Stomach (tissue), 8 donors: ENCODE measurements at regions not wholly inside any gene's neighbourhood (a gene's known extent, or its start where the extent isn't known, plus 50 kb on each side); places are given as distances from the start of the nearest gene placed in this dataset.

Experiments
- DNase-seq, 2 donors: peaks; one replicate each; pipeline versions ENCODE4 v3.0.0 to v3.0.0-alpha.2; 2013 to 2019
- H3K27ac ChIP-seq, 5 donors: fragments of 200-600 bp in 4 of 5; sonication (generic) in 4 of 5; one replicate each; pipeline ENCODE4 v1.5.1; 2013 to 2019; ENCODE audit warnings: mild to moderate bottlenecking in 1 of 5, moderate library complexity in 1 of 5
- H3K27me3 ChIP-seq, 3 donors: fragments of 200-600 bp; sonication (generic); one replicate each; pipeline ENCODE4 v1.5.1; 2017 to 2019; ENCODE audit warnings: mixed run types in 1 of 3
- H3K36me3 ChIP-seq, 4 donors: fragments of 200-600 bp; sonication (generic); 1 replicate in 3 of 4; 2 replicates in 1 of 4; pipeline ENCODE4 v1.5.1; 2016 to 2019
- H3K4me1 ChIP-seq, 4 donors: fragments of 200-600 bp; sonication (generic); one replicate each; pipeline ENCODE4 v1.5.1; 2016 to 2019
- H3K4me3 ChIP-seq, 4 donors: fragments of 200-600 bp; sonication (generic) in 3 of 4; one replicate each; pipeline ENCODE4 v1.5.1; 2016 to 2019; ENCODE audit warnings: mild to moderate bottlenecking in 1 of 4
- H3K9me3 ChIP-seq, 4 donors: fragments of 200-600 bp; sonication (generic); one replicate each; pipeline ENCODE4 v1.5.1; 2016 to 2019
- CTCF ChIP-seq, 7 experiments: fragments of 450-650 bp in 4 of 7; fragments of 200-600 bp in 3 of 7; sonication (generic) in 3 of 7; IDR thresholded peaks; one replicate each; pipeline ENCODE4 v1.5.1; 2016 to 2019; ENCODE audit warnings: antibody characterized with exemption in 7 of 7, control low read depth in 2 of 7, mild to moderate bottlenecking in 1 of 7
- EP300 ChIP-seq: sonication (generic); formaldehyde crosslinking; IDR thresholded peaks from one replicate; pipeline ENCODE4 v1.6.1; 2017; ENCODE audit warnings: antibody characterized with exemption
- POLR2A ChIP-seq, 4 donors: fragments of 450-650 bp; IDR thresholded peaks; one replicate each; pipeline ENCODE4 v1.6.1; 2016; ENCODE audit warnings: antibody characterized with exemption in 4 of 4, control low read depth in 2 of 4, mild to moderate bottlenecking in 1 of 4, moderate library complexity in 1 of 4
- POLR2AphosphoS5 ChIP-seq, 3 donors: sonication (generic); formaldehyde crosslinking; IDR thresholded peaks; one replicate each; pipeline ENCODE4 v1.6.1; 2016; ENCODE audit warnings: antibody characterized with exemption in 3 of 3
- WGBS, 5 donors: extraction: QIAGEN DNeasy Blood & Tissue Kit in 3 of 5; methylation state at CpG; one replicate each; pipeline versions ENCODE4 v1.1.5 to v1.1.7; 2013 to 2018; 5-methylcytosine and 5-hydroxymethylcytosine counted together
- intact Hi-C: fragments of 100-400 bp; cut with DNase I; formaldehyde crosslinking; loops from one replicate; pipeline ENCODE4 v1.15.1; 2023; ENCODE audit warnings: low total_unique reads
- donor health status: healthy with polysubstance abuse.
- donor health status: Bipolar disorder and iron deficiency.
- donor health status: healthy.

- Histone ChIP-seq H3K4me3 (no peak overlapping the region), H3K9me3 (no peaks in the 10 kb centered on the region), H3K27ac (no peak overlapping the region), H3K27me3 (no peaks in the 10 kb centered on the region), H3K4me1 (no peaks in the 10 kb centered on the region), H3K36me3 (no peaks in the 10 kb centered on the region)
- TF ChIP-seq POLR2AphosphoS5 (IDR thresholded peaks at IDR 0.05) (no peak), EP300 (no peak), POLR2A (IDR thresholded peaks at IDR 0.05) (no peak), CTCF (IDR thresholded peaks at IDR 0.05) (no peak)
- no peak for DNase-seq
- WGBS, 5 donors = 39 to 70% (median 66%) methylated on average over 3 of the region's 3 CpGs
- intact Hi-C loops = no loop called here
Measured at GRCh38 chr2:212843409-212844199, 305.0 kb upstream of the ERBB4 start.

- TF ChIP-seq EP300 = no peak
- TF ChIP-seq POLR2A (IDR thresholded peaks at IDR 0.05) = no peak
- no peak for TF ChIP-seq CTCF (IDR thresholded peaks at IDR 0.05)
- no peak for TF ChIP-seq POLR2AphosphoS5 (IDR thresholded peaks at IDR 0.05)
- no peak overlapping the region for H3K4me3 ChIP-seq
- no peaks in the 10 kb centered on the region for H3K9me3 ChIP-seq
- no peak for DNase-seq
- H3K27ac ChIP-seq = no peak overlapping the region
- intact Hi-C loops = no loop called here
- 74 to 87% (median 83%) methylated on average over 2 of the region's 2 CpGs for WGBS, 5 donors
- H3K4me1 ChIP-seq = no peaks in the 10 kb centered on the region
- no peaks in the 10 kb centered on the region for H3K27me3 ChIP-seq
- no peaks in the 10 kb centered on the region for H3K36me3 ChIP-seq
Measured at GRCh38 chr2:212842544-212843185, 304.1 kb upstream of the ERBB4 start.

- WGBS, 5 donors = 72 to 87% (median 81%) methylated on average over 8 of the region's 8 CpGs
- intact Hi-C loops = no loop called here
- H3K36me3 ChIP-seq = no peaks in the 10 kb centered on the region
- H3K27ac ChIP-seq = no peak overlapping the region
- H3K4me3 ChIP-seq = no peak overlapping the region
- no peaks in the 10 kb centered on the region for H3K27me3 ChIP-seq
- TF ChIP-seq CTCF (IDR thresholded peaks at IDR 0.05) = no peak
- no peak for DNase-seq
- H3K9me3 ChIP-seq = no peaks in the 10 kb centered on the region
- H3K4me1 ChIP-seq = no peaks in the 10 kb centered on the region
Measured at GRCh38 chr2:212841460-212841859, 302.9 kb upstream of the ERBB4 start.

- WGBS, 5 donors = 76 to 92% (median 81%) methylated on average over 87 to 109 of the region's 109 CpGs
- intact Hi-C loops = no loop called here
- Histone ChIP-seq H3K27ac (no peak overlapping the region), H3K27me3 (peaks cover 0 to 4% (median 0%) of the 10 kb centered on the region in 3 donors), H3K9me3 (peaks cover 0 to 27% (median 23%) of the 10 kb centered on the region in 4 donors), H3K36me3 (no peaks in the 10 kb centered on the region), H3K4me1 (no peaks in the 10 kb centered on the region), H3K4me3 (no peak overlapping the region)
- no peak for DNase-seq
- TF ChIP-seq EP300 (no peak), CTCF (IDR thresholded peaks at IDR 0.05) (no peak), POLR2A (IDR thresholded peaks at IDR 0.05) (no peak), POLR2AphosphoS5 (IDR thresholded peaks at IDR 0.05) (no peak)
Measured at GRCh38 chr2:212832211-212833195, 293.9 kb upstream of the ERBB4 start.
